Glutamatergic neuron (in vitro differentiated cells): ENCODE measurements at regions not wholly inside any gene's neighbourhood (a gene's known extent, or its start where the extent isn't known, plus 50 kb on each side); places are given as distances from the start of the nearest gene placed in this dataset.

ENCODE experiments used
- DNase-seq: peaks from one replicate; pipeline ENCODE4 v3.0.0; 2022
- H3K27ac Mint-ChIP-seq: one replicate; pipeline ENCODE4 v1.8.0; 2020; ENCODE audit warnings: mild to moderate bottlenecking, mixed read lengths, inconsistent platforms; ENCODE audit not compliant: unreplicated experiment
- H3K27me3 Mint-ChIP-seq: one replicate; pipeline ENCODE4 v1.8.0; 2020; ENCODE audit warnings: mild to moderate bottlenecking, moderate library complexity, mixed read lengths, inconsistent platforms; ENCODE audit not compliant: unreplicated experiment
- H3K36me3 Mint-ChIP-seq: one replicate; pipeline ENCODE4 v1.8.0; 2020; ENCODE audit warnings: mild to moderate bottlenecking, mixed read lengths, inconsistent platforms; ENCODE audit not compliant: unreplicated experiment
- H3K4me1 Mint-ChIP-seq: one replicate; pipeline ENCODE4 v1.8.0; 2020; ENCODE audit warnings: mild to moderate bottlenecking, low read depth, mixed read lengths, inconsistent platforms; ENCODE audit not compliant: unreplicated experiment
- H3K4me3 Mint-ChIP-seq: one replicate; pipeline ENCODE4 v1.8.0; 2020; ENCODE audit warnings: mild to moderate bottlenecking, mixed read lengths, inconsistent platforms; ENCODE audit not compliant: unreplicated experiment
- H3K9me3 Mint-ChIP-seq: one replicate; pipeline ENCODE4 v1.8.0; 2020; ENCODE audit warnings: mild to moderate bottlenecking, moderate library complexity, mixed read lengths, inconsistent platforms; ENCODE audit not compliant: unreplicated experiment
- CTCF ChIP-seq: fragments of 200-600 bp; sonication (generic); IDR thresholded peaks from one replicate; pipeline ENCODE4 v1.5.0; 2021; ENCODE audit not compliant: partially characterized antibody, unreplicated experiment

GRCh38 chrX:8377041-8377440 lies 87.6 kb upstream of the VCX3B start:
- H3K27ac Mint-ChIP-seq, result no peak overlapping the region
- no peaks in the 10 kb centered on the region for H3K27me3 Mint-ChIP-seq
- no peaks in the 10 kb centered on the region for H3K9me3 Mint-ChIP-seq
- H3K36me3 Mint-ChIP-seq, result peaks cover 4% of the 10 kb centered on the region
- no peak for TF ChIP-seq CTCF
- DNase-seq, result no peak
- no peak overlapping the region for H3K4me3 Mint-ChIP-seq
- no peaks in the 10 kb centered on the region for H3K4me1 Mint-ChIP-seq

- no peaks in the 10 kb centered on the region for H3K4me1 Mint-ChIP-seq
- no peak for TF ChIP-seq CTCF
- no peaks in the 10 kb centered on the region for H3K9me3 Mint-ChIP-seq
- no peak overlapping the region for H3K4me3 Mint-ChIP-seq
- H3K36me3 Mint-ChIP-seq, result no peaks in the 10 kb centered on the region
- no peaks in the 10 kb centered on the region for H3K27me3 Mint-ChIP-seq
- DNase-seq, result no peak
- no peak overlapping the region for H3K27ac Mint-ChIP-seq
These were observed 73.9 kb upstream of the VCX3B start for GRCh38 chrX:8390771-8391170.

- Mint-ChIP-seq H3K27ac (no peak overlapping the region), H3K4me3 (no peak overlapping the region), H3K4me1 (no peaks in the 10 kb centered on the region), H3K9me3 (no peaks in the 10 kb centered on the region), H3K36me3 (no peaks in the 10 kb centered on the region), H3K27me3 (no peaks in the 10 kb centered on the region)
- TF ChIP-seq CTCF, result no peak
- no peak for DNase-seq
These were observed 60.6 kb upstream of the VCX3B start for GRCh38 chrX:8403988-8404387.

GRCh38 chrX:8404471-8404870 lies 60.2 kb upstream of the VCX3B start:
- Mint-ChIP-seq H3K9me3 (no peaks in the 10 kb centered on the region), H3K27me3 (no peaks in the 10 kb centered on the region), H3K4me3 (no peak overlapping the region), H3K4me1 (no peaks in the 10 kb centered on the region), H3K27ac (no peak overlapping the region), H3K36me3 (no peaks in the 10 kb centered on the region)
- no peak for DNase-seq
- TF ChIP-seq CTCF, result no peak

GRCh38 chrX:8404926-8405325 lies 59.7 kb upstream of the VCX3B start:
- no peak overlapping the region for H3K27ac Mint-ChIP-seq
- H3K4me3 Mint-ChIP-seq, result no peak overlapping the region
- no peaks in the 10 kb centered on the region for H3K27me3 Mint-ChIP-seq
- DNase-seq, result no peak
- TF ChIP-seq CTCF, result no peak
- H3K4me1 Mint-ChIP-seq, result no peaks in the 10 kb centered on the region
- H3K9me3 Mint-ChIP-seq, result no peaks in the 10 kb centered on the region
- H3K36me3 Mint-ChIP-seq, result no peaks in the 10 kb centered on the region
